ENCODE measurements at regions not wholly inside any gene's neighbourhood (a gene's known extent, or its start where the extent isn't known, plus 50 kb on each side); places are given as distances from the start of the nearest gene placed in this dataset.
"Not testable (repeated sequence)": the region's sequence is repeated elsewhere in the genome, so short reads cannot be mapped to it uniquely, and the experiment has no call there.

DNA sequence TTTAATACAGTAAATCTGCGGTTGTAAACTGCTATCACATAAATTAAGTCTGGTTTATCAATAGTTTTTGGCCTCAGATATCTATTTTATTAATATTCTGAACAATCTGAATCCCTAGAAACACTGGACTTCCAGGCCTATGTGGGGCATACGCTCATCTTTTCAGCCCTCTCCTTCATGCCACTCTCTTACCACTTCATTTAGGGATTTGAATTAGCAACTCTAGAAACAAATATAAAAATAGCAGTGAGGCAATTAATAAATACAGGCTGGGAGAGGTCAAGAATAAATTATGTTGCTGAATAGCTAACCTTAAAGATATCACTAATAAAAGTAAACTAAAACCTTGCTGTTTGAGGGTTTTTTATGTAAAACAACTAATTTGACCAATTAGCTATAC is 480.3 kb upstream of the CD180 start:
- no peak for DNase-seq

DNA sequence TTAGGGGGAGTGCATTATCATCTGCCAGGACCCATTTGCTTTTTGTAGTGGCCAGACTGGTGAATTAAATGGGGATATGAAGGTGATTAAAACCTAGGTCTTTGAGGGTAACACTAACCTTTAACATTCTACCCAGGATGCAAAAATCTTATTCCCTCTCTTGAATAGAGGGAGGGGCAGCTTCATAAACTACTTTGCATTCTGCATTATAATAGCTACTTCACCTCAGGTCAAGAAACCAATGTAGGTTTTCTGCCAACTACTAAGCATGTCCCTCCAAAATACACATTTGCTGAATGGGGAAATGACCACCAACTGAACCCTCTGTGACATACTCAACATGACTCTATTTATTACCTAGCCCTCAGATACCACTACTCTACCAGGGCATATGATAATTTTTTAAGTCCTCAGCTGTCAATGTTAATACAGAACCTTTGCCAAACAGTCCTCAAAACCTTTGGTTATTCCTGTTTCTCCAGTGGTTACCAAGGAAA is 477.6 kb upstream of the CD180 start:
- no peak for DNase-seq

- DNase-seq: no peak
Measured at GRCh38 chr5:67673618-67674017, 477.0 kb upstream of the CD180 start.

DNA sequence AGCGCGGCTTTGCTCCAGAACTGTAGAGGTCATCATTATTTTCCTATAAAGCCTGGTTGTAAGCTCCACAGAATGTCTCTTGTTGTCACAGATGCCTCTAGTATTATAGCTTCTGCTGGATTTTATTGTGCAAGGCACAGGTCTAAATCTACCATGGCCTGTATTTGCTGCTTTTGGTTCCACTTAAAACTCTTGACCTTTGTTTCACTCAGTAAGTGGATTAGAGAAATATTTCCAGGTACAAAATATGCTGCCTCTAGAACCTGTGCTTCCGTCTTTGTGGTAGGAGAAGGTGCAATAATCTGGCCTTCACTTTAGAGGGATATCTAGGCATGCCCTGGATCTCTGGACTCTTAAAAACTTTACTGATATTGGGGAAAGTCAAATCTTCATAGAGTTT is 476.6 kb upstream of the CD180 start:
- no peak for DNase-seq

GRCh38 chr5:67672636-67673035 is 476.0 kb upstream of the CD180 start:
- DNase-seq: no peak

- no peak for DNase-seq
Measured at GRCh38 chr5:67669916-67670315, 473.3 kb upstream of the CD180 start.

- no peak for DNase-seq
Measured at GRCh38 chr5:67660149-67660548, 463.6 kb upstream of the CD180 start.

DNA sequence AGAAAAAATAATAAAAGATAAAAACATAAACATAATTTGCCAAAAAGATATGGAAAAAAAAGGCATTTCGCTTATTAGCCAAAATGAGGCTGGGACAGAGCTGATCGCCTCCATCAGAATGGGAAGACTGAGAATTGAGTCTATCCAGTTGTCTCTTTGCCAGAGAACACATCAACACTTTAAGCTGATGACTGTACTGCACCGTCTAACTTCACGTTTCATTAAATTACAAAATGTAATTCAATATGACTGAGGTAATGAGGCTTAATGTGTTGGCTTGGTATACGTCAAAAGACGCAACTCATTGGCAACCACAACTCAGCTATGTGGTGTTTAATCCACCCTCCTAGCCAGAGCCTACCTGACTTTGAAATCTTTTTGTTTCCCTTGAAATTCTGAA is 462.7 kb upstream of the CD180 start:
- DNase-seq: no peak

DNA sequence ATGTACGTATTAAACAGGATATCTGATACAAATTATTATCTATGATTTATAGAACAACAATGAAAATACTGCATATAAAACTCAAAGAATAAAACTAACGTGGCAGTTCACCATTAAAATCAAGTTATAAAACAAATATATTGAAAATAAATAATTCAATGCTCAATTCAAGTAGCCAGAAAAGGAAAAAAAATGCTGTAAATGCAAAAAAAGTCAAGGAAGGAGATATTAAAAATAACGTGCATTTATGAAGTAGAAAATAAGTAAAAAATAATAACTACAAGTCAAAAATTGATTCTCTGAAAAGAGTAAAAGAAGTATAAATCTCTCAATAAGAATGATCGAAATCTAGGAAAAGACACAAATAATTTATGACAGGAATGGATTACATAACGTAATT is 460.5 kb upstream of the CD180 start:
- no peak for DNase-seq

DNA sequence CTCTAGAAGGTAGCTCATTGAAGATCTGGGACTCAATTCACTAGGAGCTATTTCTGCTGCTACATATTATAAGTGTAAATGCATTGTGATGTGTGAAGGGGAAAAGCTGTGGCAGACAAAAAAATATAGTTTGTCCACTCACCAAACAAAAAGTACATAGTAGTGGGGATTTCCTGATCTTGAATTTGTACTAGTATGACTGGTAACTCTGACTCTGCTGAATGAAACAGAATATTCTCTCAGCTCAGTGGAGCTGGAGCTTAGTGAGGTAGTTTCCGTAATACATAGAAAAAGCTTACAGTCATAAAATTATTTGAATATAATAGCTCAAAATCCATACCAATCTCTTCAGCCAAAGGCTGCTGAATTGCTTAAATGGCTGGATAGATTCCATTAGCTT is 455.6 kb upstream of the CD180 start:
- no peak for DNase-seq

GRCh38 chr5:67651180-67651579 is 454.6 kb upstream of the CD180 start:
- DNase-seq: no peak

- peak; percentile 7 to 22 for DNase-seq
Measured at GRCh38 chr5:67648201-67648671, 451.6 kb upstream of the CD180 start.

DNA sequence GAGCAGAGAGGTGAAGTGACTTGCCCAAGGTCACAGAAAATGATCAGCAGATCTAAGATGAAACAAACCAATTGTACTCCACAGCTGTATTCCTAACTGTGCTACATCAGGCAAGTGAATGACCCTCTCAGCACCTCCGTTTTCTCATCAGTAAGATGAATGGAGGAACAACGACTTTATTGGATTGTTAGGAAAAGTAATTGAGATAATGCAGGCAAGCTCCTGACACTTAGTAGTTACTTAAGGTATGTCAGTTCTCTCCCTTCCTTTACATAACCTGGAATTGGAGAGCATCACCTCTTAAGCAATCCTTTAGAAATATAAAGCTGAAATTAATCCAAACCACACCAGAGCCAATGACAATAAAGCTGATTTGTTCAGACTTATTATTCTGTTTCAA is 451.2 kb upstream of the CD180 start:
- DNase-seq: no peak

GRCh38 chr5:67644221-67644920 is 447.8 kb upstream of the CD180 start:
- DNase-seq: no peak

- no peak for DNase-seq
Measured at GRCh38 chr5:67643536-67643935, 446.9 kb upstream of the CD180 start.

GRCh38 chr5:67639976-67640375 is 443.4 kb upstream of the CD180 start:
- DNase-seq: no peak

DNA sequence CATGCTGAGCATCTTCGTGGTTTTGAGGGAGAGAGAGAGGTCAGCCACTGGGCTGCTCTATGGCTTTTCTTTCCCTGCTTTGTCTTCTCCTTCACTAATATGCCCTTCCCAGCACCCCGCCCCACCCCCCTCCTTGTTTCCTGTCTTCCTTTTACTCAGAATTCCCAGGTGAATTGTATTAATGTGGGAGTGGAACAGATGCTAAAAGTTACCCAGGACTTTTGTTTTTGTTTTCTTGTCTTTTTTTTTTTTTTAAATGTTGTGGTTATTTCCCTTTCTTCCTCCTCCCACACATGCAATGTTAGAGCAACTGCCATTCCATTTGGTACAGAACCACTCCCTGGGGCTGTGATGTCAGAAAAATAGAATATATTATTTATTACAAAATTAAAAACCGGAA is 442.7 kb upstream of the CD180 start:
- DNase-seq: no peak

DNA sequence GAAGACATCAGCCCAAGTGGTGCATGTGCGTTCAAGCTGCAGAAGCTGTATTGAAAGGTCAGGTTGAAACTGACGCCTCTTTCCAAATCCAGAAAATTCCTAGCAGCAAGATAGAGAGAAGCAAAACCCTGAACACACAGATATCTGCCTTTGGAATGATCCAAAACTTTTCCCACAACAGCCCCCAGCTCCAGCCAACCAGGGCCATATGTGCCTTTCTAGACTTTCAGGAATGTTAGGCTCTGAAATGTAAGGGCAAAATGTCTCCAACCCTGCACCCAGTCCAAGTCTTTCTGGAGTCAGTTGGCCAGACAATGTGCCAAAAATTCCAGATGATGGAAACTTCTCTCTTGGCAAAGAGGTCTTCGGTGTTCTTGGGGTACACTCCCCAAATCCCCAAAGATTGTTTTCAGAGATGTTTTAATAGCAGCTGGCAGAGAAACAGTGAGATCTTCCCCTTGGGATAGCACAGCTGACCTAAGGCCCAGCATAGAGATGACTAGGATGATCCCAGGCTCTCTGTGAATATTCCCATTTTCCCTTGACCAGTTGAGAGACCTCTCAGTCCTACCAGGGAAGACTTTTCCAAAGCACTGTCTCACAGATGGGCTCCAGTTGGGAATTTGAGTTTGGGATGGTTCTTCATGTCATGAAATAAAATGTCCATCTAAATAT is 440.4 kb upstream of the CD180 start:
- no peak for DNase-seq

DNA sequence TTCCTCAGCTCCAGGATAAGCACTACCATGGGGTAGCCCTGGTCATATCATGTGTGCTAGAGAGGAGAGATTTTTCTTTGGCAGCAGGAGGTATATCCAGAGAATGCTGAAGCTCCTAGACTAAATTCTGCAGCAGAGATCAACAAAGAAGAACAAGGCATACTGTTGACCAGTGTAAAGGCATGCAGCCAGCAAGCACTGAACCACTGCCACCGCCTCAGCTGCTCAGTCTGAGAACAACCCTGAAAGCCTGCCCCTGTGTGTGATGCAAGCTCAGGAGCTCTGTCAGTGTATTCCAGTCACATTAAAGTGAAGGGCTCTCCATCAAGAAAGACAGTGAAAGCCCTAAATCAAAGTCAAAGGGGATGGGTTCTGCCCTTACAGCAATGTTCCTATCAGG is 439.5 kb upstream of the CD180 start:
- no peak for DNase-seq

GRCh38 chr5:67627079-67627478 is 430.5 kb upstream of the CD180 start:
- DNase-seq: not testable (repeated sequence)

- no peak for DNase-seq
Measured at GRCh38 chr5:67623078-67623477, 426.5 kb upstream of the CD180 start.

DNA sequence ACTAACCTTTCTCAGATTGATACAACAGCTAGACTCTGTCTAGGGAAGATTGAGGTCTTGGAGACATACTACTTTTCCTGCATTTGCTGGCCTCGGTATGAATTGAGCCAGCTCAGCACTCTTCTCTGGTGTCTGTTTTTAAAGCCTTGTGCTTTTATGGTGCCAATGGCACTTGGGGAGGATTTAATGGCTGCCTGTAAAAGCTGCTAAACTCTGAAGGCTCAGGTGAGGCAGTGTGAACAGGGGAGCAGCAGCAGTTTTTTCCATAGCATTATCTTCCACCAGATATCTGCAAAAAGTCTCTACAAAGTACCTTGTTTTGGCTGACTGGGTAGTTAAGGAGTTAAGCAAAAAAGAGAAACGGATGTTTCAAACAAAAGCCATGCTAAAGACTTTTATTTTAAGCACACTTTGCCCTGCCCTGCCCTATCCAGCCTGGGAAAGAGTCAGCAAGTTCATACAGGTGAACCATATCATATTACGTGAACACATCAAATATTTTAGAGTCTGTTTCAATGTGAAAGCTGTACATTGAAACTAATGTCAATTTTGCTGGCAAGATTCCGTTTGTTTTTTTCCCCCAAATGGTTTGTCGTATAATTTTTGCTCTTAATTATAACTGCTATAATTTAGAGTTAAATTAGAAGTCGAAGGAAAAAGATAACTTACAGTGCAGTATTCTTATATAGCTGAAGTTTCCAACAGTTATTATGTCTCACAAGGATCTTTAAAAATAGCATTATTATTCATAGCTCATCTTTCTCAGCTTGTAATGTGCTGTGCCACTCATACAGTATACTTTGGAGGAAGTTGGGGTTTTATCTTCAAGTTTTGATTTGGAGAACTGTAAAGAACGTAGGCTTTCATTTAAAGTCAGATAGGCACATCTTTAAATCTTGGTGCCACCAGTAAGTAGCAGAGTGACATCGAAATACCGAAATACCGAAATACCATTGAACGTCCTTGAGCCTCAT is 424.1 kb upstream of the CD180 start:
- DNase-seq: no peak

DNA sequence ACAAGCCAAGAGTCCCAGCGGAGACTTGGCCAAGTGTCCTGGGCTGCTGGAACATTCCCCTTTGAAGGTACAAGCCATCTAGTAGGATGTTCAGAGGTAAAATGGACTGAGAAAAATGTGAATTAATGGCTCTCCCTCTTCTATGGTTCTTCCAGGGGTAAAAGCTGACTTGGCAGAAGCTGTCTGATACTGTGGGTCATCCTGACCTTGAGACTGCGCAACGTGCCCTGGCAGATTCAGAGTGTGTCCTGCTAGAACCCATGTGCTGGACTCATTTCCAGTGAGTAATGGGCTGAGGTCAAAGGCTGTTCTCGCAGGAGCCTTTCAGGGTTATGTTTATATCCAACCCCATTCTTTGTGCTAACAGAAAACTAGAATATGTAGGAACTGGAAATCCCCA is 423.0 kb upstream of the CD180 start:
- no peak for DNase-seq

Data from SHP77 (cell line).